LNCAP (cell line): ENCODE measurements at regions not wholly inside any gene's neighbourhood (a gene's known extent, or its start where the extent isn't known, plus 50 kb on each side); places are given as distances from the start of the nearest gene placed in this dataset.

Source experiments
- TF ChIP-seq, protein P1 (sequence below): fragments of 450-650 bp; IDR thresholded peaks from 2 replicates; pipeline ENCODE4 v1.5.1; 2017; ENCODE audit warnings: mild to moderate bottlenecking

DNA sequence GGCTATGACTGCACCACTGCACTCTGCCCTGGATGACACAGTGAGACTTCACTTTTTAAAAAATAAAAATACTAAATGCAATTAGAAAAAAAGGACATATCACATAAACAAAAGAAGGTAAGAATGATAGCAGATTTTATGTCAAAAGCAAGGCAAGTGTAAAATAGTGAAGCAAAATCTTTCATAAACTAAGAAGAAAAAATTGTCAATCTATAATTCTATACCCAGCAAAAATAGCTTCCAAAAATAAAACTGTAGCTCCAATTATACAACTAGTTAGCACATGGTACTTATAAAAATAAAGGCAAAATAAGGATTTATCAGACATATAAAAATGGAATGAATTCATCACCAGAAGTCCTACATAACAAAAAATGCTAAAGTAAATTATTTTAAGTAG, 85.4 kb upstream of the SVIL start:
- TF ChIP-seq, protein P1, sequence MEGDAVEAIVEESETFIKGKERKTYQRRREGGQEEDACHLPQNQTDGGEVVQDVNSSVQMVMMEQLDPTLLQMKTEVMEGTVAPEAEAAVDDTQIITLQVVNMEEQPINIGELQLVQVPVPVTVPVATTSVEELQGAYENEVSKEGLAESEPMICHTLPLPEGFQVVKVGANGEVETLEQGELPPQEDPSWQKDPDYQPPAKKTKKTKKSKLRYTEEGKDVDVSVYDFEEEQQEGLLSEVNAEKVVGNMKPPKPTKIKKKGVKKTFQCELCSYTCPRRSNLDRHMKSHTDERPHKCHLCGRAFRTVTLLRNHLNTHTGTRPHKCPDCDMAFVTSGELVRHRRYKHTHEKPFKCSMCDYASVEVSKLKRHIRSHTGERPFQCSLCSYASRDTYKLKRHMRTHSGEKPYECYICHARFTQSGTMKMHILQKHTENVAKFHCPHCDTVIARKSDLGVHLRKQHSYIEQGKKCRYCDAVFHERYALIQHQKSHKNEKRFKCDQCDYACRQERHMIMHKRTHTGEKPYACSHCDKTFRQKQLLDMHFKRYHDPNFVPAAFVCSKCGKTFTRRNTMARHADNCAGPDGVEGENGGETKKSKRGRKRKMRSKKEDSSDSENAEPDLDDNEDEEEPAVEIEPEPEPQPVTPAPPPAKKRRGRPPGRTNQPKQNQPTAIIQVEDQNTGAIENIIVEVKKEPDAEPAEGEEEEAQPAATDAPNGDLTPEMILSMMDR = no peak

- TF ChIP-seq, protein P1 = no peak
Observed at GRCh38 chr10:29719281-29719675, 84.5 kb upstream of the SVIL start.

GRCh38 chr10:29715296-29715695, 80.5 kb upstream of the SVIL start:
- TF ChIP-seq, protein P1 = no peak

- TF ChIP-seq, protein P1 = no peak
Observed at GRCh38 chr10:29714096-29714874, 79.5 kb upstream of the SVIL start.

- TF ChIP-seq, protein P1 = no peak
Observed at GRCh38 chr10:29713450-29713849, 78.7 kb upstream of the SVIL start.

GRCh38 chr10:29712108-29712507, 77.3 kb upstream of the SVIL start:
- TF ChIP-seq, protein P1 = no peak

GRCh38 chr10:29710128-29710527, 75.4 kb upstream of the SVIL start:
- TF ChIP-seq, protein P1 = no peak
